ENCODE measurements at regions not wholly inside any gene's neighbourhood (a gene's known extent, or its start where the extent isn't known, plus 50 kb on each side); places are given as distances from the start of the nearest gene placed in this dataset.

- Histone ChIP-seq H3K4me1 (peaks cover 5% of the 10 kb centered on the region), H3K27me3 (no peaks in the 10 kb centered on the region), H3K27ac (no peak overlapping the region), H3K9me3 (no peaks in the 10 kb centered on the region), H3K36me3 (ENCODE audit: low read depth, missing control alignments) (no peaks in the 10 kb centered on the region), H3K4me3 (no peak overlapping the region)
- 89% methylated on average over 6 of the region's 6 CpGs for WGBS, 2 donors
- TF ChIP-seq CTCF (IDR thresholded peaks at IDR 0.05) (no peak), POLR2A (IDR thresholded peaks at IDR 0.05) (no peak)
- intact Hi-C loops (cut with DNase I; ENCODE audit: low total_unique reads): no loop called here
- no peak for DNase-seq
Measured at GRCh38 chr2:176675271-176675949, 406.2 kb downstream of the MTX2 start.

GRCh38 chr2:176677746-176678265 is 408.6 kb downstream of the MTX2 start:
- WGBS, 2 donors: 79 to 85% methylated on average over 2 of the region's 2 CpGs
- no peaks in the 10 kb centered on the region for H3K36me3 ChIP-seq (ENCODE audit: low read depth, missing control alignments)
- no peak overlapping the region for H3K27ac ChIP-seq
- no peaks in the 10 kb centered on the region for H3K27me3 ChIP-seq
- H3K4me1 ChIP-seq: no peaks in the 10 kb centered on the region
- intact Hi-C loops (cut with DNase I; ENCODE audit: low total_unique reads): no loop called here
- H3K4me3 ChIP-seq: no peak overlapping the region
- TF ChIP-seq CTCF (IDR thresholded peaks at IDR 0.05) (no peak), POLR2A (IDR thresholded peaks at IDR 0.05) (no peak)
- no peaks in the 10 kb centered on the region for H3K9me3 ChIP-seq
- no peak for DNase-seq

GRCh38 chr2:176678571-176678970 is 409.3 kb downstream of the MTX2 start:
- no peak overlapping the region for H3K4me3 ChIP-seq
- DNase-seq: no peak
- H3K27me3 ChIP-seq: no peaks in the 10 kb centered on the region
- H3K27ac ChIP-seq: no peak overlapping the region
- intact Hi-C loops (cut with DNase I; ENCODE audit: low total_unique reads): no loop called here
- no peaks in the 10 kb centered on the region for H3K4me1 ChIP-seq
- TF ChIP-seq POLR2A (IDR thresholded peaks at IDR 0.05) (no peak), CTCF (IDR thresholded peaks at IDR 0.05) (no peak)
- H3K9me3 ChIP-seq: no peaks in the 10 kb centered on the region
- 88% methylated on average over 5 of the region's 5 CpGs for WGBS, 2 donors
- H3K36me3 ChIP-seq (ENCODE audit: low read depth, missing control alignments): no peaks in the 10 kb centered on the region

- Histone ChIP-seq H3K4me1 (no peaks in the 10 kb centered on the region), H3K4me3 (no peak overlapping the region), H3K9me3 (no peaks in the 10 kb centered on the region), H3K27ac (no peak overlapping the region), H3K27me3 (no peaks in the 10 kb centered on the region), H3K36me3 (ENCODE audit: low read depth, missing control alignments) (no peaks in the 10 kb centered on the region)
- WGBS, 2 donors: 87 to 92% methylated on average over 2 of the region's 2 CpGs
- TF ChIP-seq POLR2A (IDR thresholded peaks at IDR 0.05): no peak
- TF ChIP-seq CTCF (IDR thresholded peaks at IDR 0.05): no peak
- intact Hi-C loops (cut with DNase I; ENCODE audit: low total_unique reads): no loop called here
- DNase-seq: no peak
Measured at GRCh38 chr2:176679061-176679669, 409.9 kb downstream of the MTX2 start.
